Caco-2 (cell line): ENCODE measurements at regions not wholly inside any gene's neighbourhood (a gene's known extent, or its start where the extent isn't known, plus 50 kb on each side); places are given as distances from the start of the nearest gene placed in this dataset.

Experiments used
- BruUV-seq: library from RNA; stranded (reverse); fragments of 400-500 nt; replicated peaks from 2 replicates; lab custom pipeline; 2021; lab: Mats Ljungman, UMichigan
- CTCF ChIA-PET: fragments of 300-600 bp; sonication (Branson Sonifier 250); formaldehyde crosslinking; loops from one replicate; lab custom pipeline; 2022; ENCODE audit warnings: antibody characterized with exemption; lab: Charles Lee
- POLR2A ChIA-PET: fragments of 300-600 bp; sonication (Branson Sonifier 250); formaldehyde crosslinking; loops from one replicate; lab custom pipeline; 2022; ENCODE audit warnings: antibody characterized with exemption; lab: Charles Lee
- DNase-seq, 2 experiments: peaks; one replicate each; pipeline versions ENCODE4 v3.0.0 to v3.0.0-alpha.2; 2020 to 2022
- H3K27me3 ChIP-seq: replicated peaks from 2 replicates; pipeline ENCODE4 v1.6.0; 2011; ENCODE audit warnings: low read length; ENCODE audit not compliant: control insufficient read depth, insufficient read depth
- H3K36me3 ChIP-seq: 2 replicates; pipeline ENCODE4 v1.5.1; 2011; ENCODE audit warnings: low read length; ENCODE audit not compliant: control insufficient read depth, insufficient read depth
- H3K4me1 ChIP-seq: fragments of 250-450 bp; sonication (Bioruptor Pico); 2 replicates; pipeline ENCODE4 v1.5.1; 2020; ENCODE audit warnings: mild to moderate bottlenecking
- H3K4me3 ChIP-seq: 2 replicates; pipeline ENCODE4 v1.5.1; 2011; ENCODE audit warnings: low read depth, mild to moderate bottlenecking, control low read depth, low read length
- H3K9me3 ChIP-seq: fragments of 250-450 bp; sonication (Bioruptor Pico); 2 replicates; pipeline ENCODE4 v1.5.1; 2020; ENCODE audit warnings: mild to moderate bottlenecking, moderate library complexity
- H3K27ac Mint-ChIP-seq: one replicate; pipeline ENCODE4 v1.8.0; 2022; ENCODE audit warnings: mixed read lengths; ENCODE audit not compliant: unreplicated experiment
- H3K27me3 Mint-ChIP-seq: one replicate; pipeline ENCODE4 v1.8.0; 2022; ENCODE audit warnings: mixed read lengths; ENCODE audit not compliant: insufficient read depth, unreplicated experiment
- H3K36me3 Mint-ChIP-seq: one replicate; pipeline ENCODE4 v1.8.0; 2022; ENCODE audit warnings: mild to moderate bottlenecking, mixed read lengths; ENCODE audit not compliant: insufficient read depth, unreplicated experiment
- H3K4me1 Mint-ChIP-seq: one replicate; pipeline ENCODE4 v1.8.0; 2022; ENCODE audit warnings: low read depth, mixed read lengths; ENCODE audit not compliant: unreplicated experiment
- H3K4me3 Mint-ChIP-seq: one replicate; pipeline ENCODE4 v1.8.0; 2022; ENCODE audit warnings: mild to moderate bottlenecking, moderate library complexity, mixed read lengths; ENCODE audit not compliant: unreplicated experiment
- H3K9me3 Mint-ChIP-seq: one replicate; pipeline ENCODE4 v1.8.0; 2022; ENCODE audit warnings: mixed read lengths; ENCODE audit not compliant: unreplicated experiment
- intact Hi-C: fragments of 100-400 bp; cut with micrococcal nuclease; formaldehyde crosslinking; loops from one replicate; pipeline ENCODE4 v1.10.0; 2022; ENCODE audit not compliant: unreplicated experiment
- TF ChIP-seq, protein P1 (sequence below), 2 experiments: fragments of 200-600 bp in 1 of 2; IDR thresholded peaks; 1 replicate in 1 of 2; 2 replicates in 1 of 2; pipeline versions ENCODE4 v1.5.1 to v1.8.0; 2011 to 2022; ENCODE audit warnings: antibody characterized with exemption in 1 of 2, control low read depth in 1 of 2, inconsistent platforms in 1 of 2, low read depth in 1 of 2, low read length in 1 of 2, mild to moderate bottlenecking in 1 of 2, moderate library complexity in 1 of 2; ENCODE audit not compliant: insufficient read depth in 1 of 2, severe bottlenecking in 1 of 2, unreplicated experiment in 1 of 2

DNA sequence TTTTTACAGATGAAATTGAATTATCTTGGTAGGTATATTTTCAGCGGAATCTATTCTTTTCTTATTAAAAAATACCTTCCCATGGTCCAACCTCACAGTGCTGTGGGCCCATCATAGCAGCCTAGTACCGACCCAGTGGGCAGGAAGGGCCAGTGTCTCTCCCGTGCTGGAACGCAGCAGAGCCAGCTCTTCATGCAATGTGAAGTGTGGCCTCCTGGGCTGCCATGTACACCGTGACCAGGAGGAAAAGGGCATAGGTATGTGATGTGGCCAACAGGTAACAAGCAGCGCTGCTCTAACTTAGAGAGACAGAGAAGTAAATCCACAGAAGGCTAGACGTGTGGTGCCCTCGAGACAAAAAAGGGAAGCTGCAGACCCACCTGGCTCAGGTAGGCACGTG lies 221.1 kb upstream of the SALL3 start:
- no peaks in the 10 kb centered on the region for H3K9me3 ChIP-seq
- H3K4me3 ChIP-seq: no peak overlapping the region
- TF ChIP-seq, protein P1, sequence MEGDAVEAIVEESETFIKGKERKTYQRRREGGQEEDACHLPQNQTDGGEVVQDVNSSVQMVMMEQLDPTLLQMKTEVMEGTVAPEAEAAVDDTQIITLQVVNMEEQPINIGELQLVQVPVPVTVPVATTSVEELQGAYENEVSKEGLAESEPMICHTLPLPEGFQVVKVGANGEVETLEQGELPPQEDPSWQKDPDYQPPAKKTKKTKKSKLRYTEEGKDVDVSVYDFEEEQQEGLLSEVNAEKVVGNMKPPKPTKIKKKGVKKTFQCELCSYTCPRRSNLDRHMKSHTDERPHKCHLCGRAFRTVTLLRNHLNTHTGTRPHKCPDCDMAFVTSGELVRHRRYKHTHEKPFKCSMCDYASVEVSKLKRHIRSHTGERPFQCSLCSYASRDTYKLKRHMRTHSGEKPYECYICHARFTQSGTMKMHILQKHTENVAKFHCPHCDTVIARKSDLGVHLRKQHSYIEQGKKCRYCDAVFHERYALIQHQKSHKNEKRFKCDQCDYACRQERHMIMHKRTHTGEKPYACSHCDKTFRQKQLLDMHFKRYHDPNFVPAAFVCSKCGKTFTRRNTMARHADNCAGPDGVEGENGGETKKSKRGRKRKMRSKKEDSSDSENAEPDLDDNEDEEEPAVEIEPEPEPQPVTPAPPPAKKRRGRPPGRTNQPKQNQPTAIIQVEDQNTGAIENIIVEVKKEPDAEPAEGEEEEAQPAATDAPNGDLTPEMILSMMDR (IDR thresholded peaks at IDR 0.05; ENCODE audit: insufficient read depth in 1 of 2, low read depth in 1 of 2, low read length in 1 of 2, severe bottlenecking in 1 of 2, unreplicated experiment in 1 of 2): no peak
- ChIA-PET CTCF (no interaction called here), POLR2A (no interaction called here)
- no peaks in the 10 kb centered on the region for H3K27me3 ChIP-seq
- Mint-ChIP-seq H3K27me3 (peaks cover 5% of the 10 kb centered on the region), H3K4me1 (no peaks in the 10 kb centered on the region), H3K27ac (no peak overlapping the region), H3K9me3 (no peaks in the 10 kb centered on the region), H3K36me3 (no peaks in the 10 kb centered on the region), H3K4me3 (no peak overlapping the region)
- no peaks in the 10 kb centered on the region for H3K36me3 ChIP-seq
- BruUV-seq: no TSS peak
- no peak for DNase-seq
- H3K4me1 ChIP-seq: no peaks in the 10 kb centered on the region
- intact Hi-C loops: no loop called here

DNA sequence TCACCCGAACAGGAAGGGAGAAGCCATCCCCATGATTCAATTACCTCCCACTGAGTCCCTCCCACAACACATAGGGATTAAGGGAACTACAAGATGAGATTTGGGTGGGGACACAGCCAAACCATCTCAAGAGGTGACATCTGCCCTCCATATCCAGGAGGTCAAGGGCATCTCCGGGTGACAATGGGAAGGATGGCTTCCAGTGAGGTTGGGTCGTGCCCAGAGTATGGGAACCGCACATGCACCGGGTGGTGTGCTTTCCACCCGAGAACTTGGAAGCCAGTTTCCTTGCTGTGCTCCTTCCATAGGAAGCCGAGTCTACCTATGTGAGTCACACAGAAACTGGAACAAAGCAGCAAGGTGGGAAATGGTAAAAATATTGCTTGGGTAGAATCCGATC lies 216.9 kb upstream of the SALL3 start:
- Mint-ChIP-seq H3K36me3 (no peaks in the 10 kb centered on the region), H3K4me3 (no peak overlapping the region), H3K4me1 (no peaks in the 10 kb centered on the region), H3K27me3 (peaks cover 3% of the 10 kb centered on the region), H3K9me3 (no peaks in the 10 kb centered on the region), H3K27ac (no peak overlapping the region)
- TF ChIP-seq, protein P1 (IDR thresholded peaks at IDR 0.05; ENCODE audit: insufficient read depth in 1 of 2, low read depth in 1 of 2, low read length in 1 of 2, severe bottlenecking in 1 of 2, unreplicated experiment in 1 of 2): no peak
- H3K27me3 ChIP-seq: no peaks in the 10 kb centered on the region
- intact Hi-C loops: no loop called here
- no peak for DNase-seq
- no TSS peak for BruUV-seq
- POLR2A ChIA-PET: no interaction called here
- no peaks in the 10 kb centered on the region for H3K9me3 ChIP-seq
- H3K4me3 ChIP-seq: no peak overlapping the region
- H3K4me1 ChIP-seq: no peaks in the 10 kb centered on the region
- H3K36me3 ChIP-seq: no peaks in the 10 kb centered on the region
- CTCF ChIA-PET: no interaction called here

DNA sequence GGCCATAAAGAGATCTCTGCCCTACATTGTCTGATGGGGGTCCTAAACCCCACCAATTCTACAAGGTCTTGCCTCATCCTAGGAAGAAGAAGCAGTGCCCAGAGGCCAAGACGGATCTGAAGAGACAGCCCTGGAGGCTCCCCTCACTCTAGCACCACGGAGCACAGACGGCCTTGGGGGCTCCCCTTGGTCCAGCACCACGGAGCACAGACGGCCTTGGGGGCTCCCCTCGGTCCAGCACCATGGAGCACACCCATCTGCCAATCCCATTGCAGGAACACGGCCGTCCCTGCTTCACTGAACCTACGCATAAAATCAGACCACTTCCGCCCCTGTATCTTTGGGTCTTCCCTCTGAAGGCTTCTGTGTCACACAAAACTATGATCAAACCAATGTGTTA lies 215.1 kb upstream of the SALL3 start:
- POLR2A ChIA-PET: no interaction called here
- Mint-ChIP-seq H3K27ac (no peak overlapping the region), H3K4me3 (no peak overlapping the region), H3K9me3 (no peaks in the 10 kb centered on the region), H3K4me1 (no peaks in the 10 kb centered on the region), H3K36me3 (no peaks in the 10 kb centered on the region), H3K27me3 (peaks cover 3% of the 10 kb centered on the region)
- peaks cover 4% of the 10 kb centered on the region; the same call in 1 of the 2 replicates for H3K4me1 ChIP-seq
- no peaks in the 10 kb centered on the region for H3K36me3 ChIP-seq
- no peaks in the 10 kb centered on the region for H3K9me3 ChIP-seq
- no TSS peak for BruUV-seq
- intact Hi-C loops: no loop called here
- CTCF ChIA-PET: no interaction called here
- no peak overlapping the region for H3K4me3 ChIP-seq
- H3K27me3 ChIP-seq: no peaks in the 10 kb centered on the region
- no peak for DNase-seq
- TF ChIP-seq, protein P1 (IDR thresholded peaks at IDR 0.05; ENCODE audit: insufficient read depth in 1 of 2, low read depth in 1 of 2, low read length in 1 of 2, severe bottlenecking in 1 of 2, unreplicated experiment in 1 of 2): no peak
